ENCODE measurements at regions not wholly inside any gene's neighbourhood (a gene's known extent, or its start where the extent isn't known, plus 50 kb on each side); places are given as distances from the start of the nearest gene placed in this dataset.

DNA sequence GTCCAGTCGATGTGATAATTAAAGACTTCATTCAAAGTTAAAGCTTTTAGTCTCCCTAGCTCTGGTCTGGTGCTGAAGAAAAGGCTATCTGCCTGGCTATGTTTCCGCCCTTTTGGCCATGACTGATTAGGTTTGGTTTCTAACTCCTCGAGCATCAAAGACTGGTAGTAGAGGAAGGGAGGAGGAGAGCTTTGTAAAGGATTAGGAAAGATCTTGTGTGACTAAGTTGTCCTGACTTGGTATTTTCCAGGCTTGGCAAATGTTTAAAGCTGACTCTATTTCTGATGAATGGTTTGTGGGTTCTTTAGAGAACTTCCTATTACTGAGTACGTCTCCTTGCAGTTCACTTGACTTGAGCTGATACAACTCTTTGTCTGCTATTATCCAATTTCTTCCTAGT, 312.9 kb downstream of the GJA1 start:
- WGBS, 2 donors, result 26 to 41% methylated on average over 4 of the region's 4 CpGs
- peak overlapping the region in 1 of 2 donors; percentile 74 for H3K27ac ChIP-seq (ENCODE audit: low read depth in 2 of 2, low read length in 1 of 2)

DNA sequence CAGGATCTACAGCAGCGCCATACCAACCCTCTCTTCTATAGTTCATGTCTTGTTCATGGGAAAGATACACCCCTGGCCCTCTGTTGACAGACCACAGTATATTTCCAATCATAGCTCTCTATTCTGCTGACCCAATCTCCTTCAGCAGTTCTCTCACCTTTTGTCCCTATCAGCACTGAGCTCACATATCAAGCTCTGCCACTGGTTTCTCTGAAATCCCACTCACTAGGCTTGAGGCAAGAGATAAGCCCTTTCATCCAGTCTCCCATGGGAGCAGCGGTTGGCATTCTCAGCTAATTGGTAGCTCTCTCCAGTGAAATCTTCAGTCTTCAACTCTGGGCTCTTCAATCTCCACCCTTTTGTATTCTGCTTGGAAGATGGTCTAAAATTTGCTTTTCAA, 313.4 kb downstream of the GJA1 start:
- peak overlapping the region in 1 of 2 donors; percentile 74 for H3K27ac ChIP-seq (ENCODE audit: low read depth in 2 of 2, low read length in 1 of 2)
- 66 to 75% methylated on average over 2 of the region's 2 CpGs for WGBS, 2 donors

More for the DNA sequence above, 312.9 kb downstream of the GJA1 start:
- Histone ChIP-seq H3K9me3 (ENCODE audit: control insufficient read depth in 2 of 2, insufficient read depth in 1 of 2, low read depth in 1 of 2, low read length in 1 of 2) (no peaks in the 10 kb centered on the region), H3K4me3 (ENCODE audit: low read depth in 1 of 2, low read length in 2 of 2) (no peak overlapping the region), H3K4me1 (ENCODE audit: control insufficient read depth in 2 of 2, insufficient read depth in 2 of 2, low read length in 1 of 2) (no peaks in the 10 kb centered on the region), H3K36me3 (ENCODE audit: control insufficient read depth in 2 of 2, insufficient read depth in 2 of 2, low read length in 1 of 2) (no peaks in the 10 kb centered on the region), H3K27me3 (ENCODE audit: control insufficient read depth in 1 of 2, insufficient read depth in 2 of 2, low read length in 2 of 2) (no peaks in the 10 kb centered on the region)

DNA sequence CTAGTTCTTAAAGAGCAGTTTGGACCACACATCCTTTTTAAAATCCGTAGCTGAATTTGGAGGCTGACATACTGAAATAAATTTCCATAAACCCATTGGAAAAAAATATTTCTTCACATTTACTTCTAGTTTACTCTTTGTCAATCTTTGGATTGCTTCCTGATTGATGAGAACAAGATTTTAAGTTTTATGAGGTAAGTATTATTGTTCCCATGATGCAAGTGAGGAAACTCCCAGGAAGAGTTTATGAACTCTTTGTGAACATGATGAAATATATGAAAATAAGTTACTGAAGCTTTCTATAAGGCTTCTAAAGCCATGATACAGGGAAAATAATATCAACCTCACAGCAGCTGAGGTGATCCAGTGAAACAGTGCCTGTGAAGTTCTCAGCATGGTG, 320.0 kb downstream of the GJA1 start:
- no peak overlapping the region for H3K27ac ChIP-seq (ENCODE audit: low read depth in 2 of 2, low read length in 1 of 2)
- no peak overlapping the region for H3K4me3 ChIP-seq (ENCODE audit: low read depth in 1 of 2, low read length in 2 of 2)
- no peaks in the 10 kb centered on the region for H3K9me3 ChIP-seq (ENCODE audit: control insufficient read depth in 2 of 2, insufficient read depth in 1 of 2, low read depth in 1 of 2, low read length in 1 of 2)
- no peaks in the 10 kb centered on the region for H3K27me3 ChIP-seq (ENCODE audit: control insufficient read depth in 1 of 2, insufficient read depth in 2 of 2, low read length in 2 of 2)
- H3K4me1 ChIP-seq (ENCODE audit: control insufficient read depth in 2 of 2, insufficient read depth in 2 of 2, low read length in 1 of 2), result no peaks in the 10 kb centered on the region
- 86 to 91% methylated on average over 1 of the region's 1 CpG for WGBS, 2 donors
- no peaks in the 10 kb centered on the region for H3K36me3 ChIP-seq (ENCODE audit: control insufficient read depth in 2 of 2, insufficient read depth in 2 of 2, low read length in 1 of 2)

More for the DNA sequence above, 313.4 kb downstream of the GJA1 start:
- Histone ChIP-seq H3K4me3 (ENCODE audit: low read depth in 1 of 2, low read length in 2 of 2) (no peak overlapping the region), H3K4me1 (ENCODE audit: control insufficient read depth in 2 of 2, insufficient read depth in 2 of 2, low read length in 1 of 2) (no peaks in the 10 kb centered on the region), H3K9me3 (ENCODE audit: control insufficient read depth in 2 of 2, insufficient read depth in 1 of 2, low read depth in 1 of 2, low read length in 1 of 2) (no peaks in the 10 kb centered on the region), H3K27me3 (ENCODE audit: control insufficient read depth in 1 of 2, insufficient read depth in 2 of 2, low read length in 2 of 2) (no peaks in the 10 kb centered on the region), H3K36me3 (ENCODE audit: control insufficient read depth in 2 of 2, insufficient read depth in 2 of 2, low read length in 1 of 2) (no peaks in the 10 kb centered on the region)

DNA sequence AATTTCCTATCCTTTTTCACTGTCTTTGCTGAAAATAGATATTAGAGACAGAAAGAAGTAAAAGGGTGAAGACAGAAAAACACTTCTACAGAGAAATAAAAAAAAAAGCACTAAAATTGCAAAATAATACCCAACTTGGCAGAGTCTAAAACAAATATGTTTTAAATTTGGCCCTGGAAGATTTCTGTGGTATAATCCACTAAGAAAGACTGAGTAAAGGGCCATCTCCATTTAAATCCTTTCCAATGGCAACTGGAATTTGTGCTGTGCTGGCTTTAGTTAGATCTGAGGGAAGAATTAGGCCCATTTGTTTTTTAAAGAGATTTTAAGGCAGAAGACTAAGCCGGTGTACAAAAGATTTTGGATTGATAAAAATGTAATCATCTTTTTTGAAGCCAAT, 321.2 kb downstream of the GJA1 start:
- Histone ChIP-seq H3K27me3 (ENCODE audit: control insufficient read depth in 1 of 2, insufficient read depth in 2 of 2, low read length in 2 of 2) (no peaks in the 10 kb centered on the region), H3K36me3 (ENCODE audit: control insufficient read depth in 2 of 2, insufficient read depth in 2 of 2, low read length in 1 of 2) (no peaks in the 10 kb centered on the region), H3K27ac (ENCODE audit: low read depth in 2 of 2, low read length in 1 of 2) (no peak overlapping the region), H3K9me3 (ENCODE audit: control insufficient read depth in 2 of 2, insufficient read depth in 1 of 2, low read depth in 1 of 2, low read length in 1 of 2) (no peaks in the 10 kb centered on the region), H3K4me3 (ENCODE audit: low read depth in 1 of 2, low read length in 2 of 2) (no peak overlapping the region), H3K4me1 (ENCODE audit: control insufficient read depth in 2 of 2, insufficient read depth in 2 of 2, low read length in 1 of 2) (no peaks in the 10 kb centered on the region)
- 83% methylated on average over 1 of the region's 1 CpG for WGBS, 2 donors

DNA sequence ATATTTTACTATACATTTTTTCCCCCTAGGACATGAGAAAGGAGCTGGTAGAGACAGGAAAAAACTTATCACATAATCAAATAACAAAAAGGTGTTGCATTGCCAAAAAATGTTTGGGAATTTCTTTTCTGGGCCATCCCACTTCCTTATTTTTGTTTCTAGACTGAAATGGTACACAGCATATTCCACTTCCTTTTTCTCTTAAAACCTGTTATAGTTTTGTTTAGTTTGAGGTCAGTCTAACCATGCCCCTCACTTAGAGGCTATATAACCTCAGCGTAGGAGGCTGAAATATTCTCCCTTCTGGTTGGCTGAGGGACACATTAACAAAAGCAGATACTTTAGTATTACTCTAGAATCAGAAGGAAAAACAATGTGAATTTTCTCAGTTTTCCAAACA, 323.9 kb downstream of the GJA1 start:
- H3K27ac ChIP-seq (ENCODE audit: low read depth in 2 of 2, low read length in 1 of 2), result no peak overlapping the region
- H3K4me3 ChIP-seq (ENCODE audit: low read depth in 1 of 2, low read length in 2 of 2), result no peak overlapping the region
- 78 to 88% methylated on average over 1 of the region's 1 CpG for WGBS, 2 donors
- no peaks in the 10 kb centered on the region for H3K27me3 ChIP-seq (ENCODE audit: control insufficient read depth in 1 of 2, insufficient read depth in 2 of 2, low read length in 2 of 2)
- no peaks in the 10 kb centered on the region for H3K4me1 ChIP-seq (ENCODE audit: control insufficient read depth in 2 of 2, insufficient read depth in 2 of 2, low read length in 1 of 2)
- no peaks in the 10 kb centered on the region for H3K36me3 ChIP-seq (ENCODE audit: control insufficient read depth in 2 of 2, insufficient read depth in 2 of 2, low read length in 1 of 2)
- H3K9me3 ChIP-seq (ENCODE audit: control insufficient read depth in 2 of 2, insufficient read depth in 1 of 2, low read depth in 1 of 2, low read length in 1 of 2), result no peaks in the 10 kb centered on the region

DNA sequence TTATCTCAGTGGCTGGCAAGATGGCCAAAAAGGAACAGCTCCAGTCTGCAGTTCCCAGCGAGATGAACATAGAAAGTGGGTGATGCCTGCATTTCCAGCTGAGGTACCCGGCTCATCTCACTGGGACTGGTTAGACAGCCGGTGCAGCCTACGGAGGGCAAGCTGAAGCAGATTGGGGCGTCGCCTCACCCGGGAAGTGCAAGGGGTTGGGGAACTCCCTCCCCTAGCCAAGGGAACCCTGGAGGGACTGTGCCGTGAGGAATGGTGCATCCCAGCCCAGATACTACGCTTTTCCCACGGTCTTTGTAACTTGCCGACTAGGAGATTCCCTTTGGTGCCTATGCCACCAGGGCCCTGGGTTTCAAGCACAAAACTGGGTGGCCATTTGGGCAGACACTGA, 324.7 kb downstream of the GJA1 start:
- WGBS, 2 donors, result 50 to 61% methylated on average over 11 of the region's 11 CpGs
- peak overlapping the region in 1 of 2 donors; percentile 78 for H3K27ac ChIP-seq (ENCODE audit: low read depth in 2 of 2, low read length in 1 of 2)
- no peaks in the 10 kb centered on the region for H3K27me3 ChIP-seq (ENCODE audit: control insufficient read depth in 1 of 2, insufficient read depth in 2 of 2, low read length in 2 of 2)
- H3K36me3 ChIP-seq (ENCODE audit: control insufficient read depth in 2 of 2, insufficient read depth in 2 of 2, low read length in 1 of 2), result no peaks in the 10 kb centered on the region
- no peak overlapping the region for H3K4me3 ChIP-seq (ENCODE audit: low read depth in 1 of 2, low read length in 2 of 2)
- H3K4me1 ChIP-seq (ENCODE audit: control insufficient read depth in 2 of 2, insufficient read depth in 2 of 2, low read length in 1 of 2), result no peaks in the 10 kb centered on the region
- no peaks in the 10 kb centered on the region for H3K9me3 ChIP-seq (ENCODE audit: control insufficient read depth in 2 of 2, insufficient read depth in 1 of 2, low read depth in 1 of 2, low read length in 1 of 2)

DNA sequence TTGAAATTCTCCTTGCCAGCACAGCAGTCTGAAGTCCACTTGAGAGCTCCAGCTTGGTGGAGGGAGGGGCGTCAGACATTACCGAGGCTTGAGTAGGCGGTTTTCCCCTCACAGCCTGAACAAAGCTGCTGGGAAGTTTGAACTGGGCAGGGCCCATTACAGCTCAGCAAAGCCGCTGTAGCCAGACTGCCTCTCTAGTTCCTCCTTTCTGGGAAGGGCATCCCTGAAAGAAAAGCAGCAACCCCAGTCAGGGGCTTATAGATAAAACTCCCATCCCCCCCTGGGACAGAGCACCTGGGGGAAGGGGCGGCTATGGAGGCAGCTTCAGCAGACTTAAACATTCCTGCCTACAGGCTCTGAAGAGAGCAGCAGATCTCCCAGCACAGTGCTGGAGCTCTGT, 325.3 kb downstream of the GJA1 start:
- Histone ChIP-seq H3K9me3 (ENCODE audit: control insufficient read depth in 2 of 2, insufficient read depth in 1 of 2, low read depth in 1 of 2, low read length in 1 of 2) (no peaks in the 10 kb centered on the region), H3K27ac (ENCODE audit: low read depth in 2 of 2, low read length in 1 of 2) (peak overlapping the region in 1 of 2 donors; percentile 78), H3K27me3 (ENCODE audit: control insufficient read depth in 1 of 2, insufficient read depth in 2 of 2, low read length in 2 of 2) (no peaks in the 10 kb centered on the region), H3K4me1 (ENCODE audit: control insufficient read depth in 2 of 2, insufficient read depth in 2 of 2, low read length in 1 of 2) (no peaks in the 10 kb centered on the region), H3K36me3 (ENCODE audit: control insufficient read depth in 2 of 2, insufficient read depth in 2 of 2, low read length in 1 of 2) (no peaks in the 10 kb centered on the region), H3K4me3 (ENCODE audit: low read depth in 1 of 2, low read length in 2 of 2) (no peak overlapping the region)
- WGBS, 2 donors, result 60 to 66% methylated on average over 5 of the region's 5 CpGs

DNA sequence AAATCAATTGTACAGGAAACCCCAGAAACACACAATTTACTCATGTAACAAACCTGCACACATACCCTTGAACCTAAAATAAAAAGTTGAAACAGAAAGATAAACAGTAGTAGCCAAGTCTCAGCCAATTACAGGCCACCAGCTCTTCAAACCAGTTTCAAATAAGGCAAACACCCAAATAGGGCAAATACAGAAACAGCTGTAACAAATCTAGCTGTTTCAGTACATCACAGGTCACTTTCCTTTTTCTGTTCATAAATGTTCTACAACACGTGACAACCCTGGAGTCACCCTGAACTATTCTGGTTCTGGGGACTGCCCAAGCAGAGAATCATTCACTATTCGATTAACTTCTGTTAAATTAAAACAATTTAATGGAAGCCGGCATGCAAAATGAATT, 329.0 kb downstream of the GJA1 start:
- Histone ChIP-seq H3K27me3 (ENCODE audit: control insufficient read depth in 1 of 2, insufficient read depth in 2 of 2, low read length in 2 of 2) (no peaks in the 10 kb centered on the region), H3K36me3 (ENCODE audit: control insufficient read depth in 2 of 2, insufficient read depth in 2 of 2, low read length in 1 of 2) (no peaks in the 10 kb centered on the region), H3K9me3 (ENCODE audit: control insufficient read depth in 2 of 2, insufficient read depth in 1 of 2, low read depth in 1 of 2, low read length in 1 of 2) (no peaks in the 10 kb centered on the region), H3K4me3 (ENCODE audit: low read depth in 1 of 2, low read length in 2 of 2) (no peak overlapping the region), H3K4me1 (ENCODE audit: control insufficient read depth in 2 of 2, insufficient read depth in 2 of 2, low read length in 1 of 2) (no peaks in the 10 kb centered on the region), H3K27ac (ENCODE audit: low read depth in 2 of 2, low read length in 1 of 2) (no peak overlapping the region)
- 85 to 96% methylated on average over 3 of the region's 3 CpGs for WGBS, 2 donors

DNA sequence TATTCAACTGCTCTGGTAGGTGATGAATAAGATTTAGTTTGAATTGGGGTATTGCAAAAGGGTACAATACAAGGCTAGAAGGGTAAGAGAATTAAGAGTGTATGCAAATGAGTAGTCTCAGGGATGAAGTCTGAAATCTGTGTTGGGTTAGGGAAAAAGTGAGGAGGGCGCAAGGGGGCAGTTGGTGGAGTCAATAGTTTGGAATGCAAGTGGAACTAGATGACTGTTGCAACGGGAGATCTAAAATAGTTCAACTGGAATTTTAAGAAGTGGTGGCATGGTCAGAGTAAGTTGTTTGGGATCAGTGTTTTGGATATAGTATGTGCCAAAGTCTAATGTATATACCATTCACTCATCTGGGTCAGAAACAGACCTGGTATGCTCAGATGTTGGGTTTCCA, 329.6 kb downstream of the GJA1 start:
- no peak overlapping the region for H3K4me3 ChIP-seq (ENCODE audit: low read depth in 1 of 2, low read length in 2 of 2)
- no peaks in the 10 kb centered on the region for H3K9me3 ChIP-seq (ENCODE audit: control insufficient read depth in 2 of 2, insufficient read depth in 1 of 2, low read depth in 1 of 2, low read length in 1 of 2)
- H3K4me1 ChIP-seq (ENCODE audit: control insufficient read depth in 2 of 2, insufficient read depth in 2 of 2, low read length in 1 of 2), result no peaks in the 10 kb centered on the region
- H3K36me3 ChIP-seq (ENCODE audit: control insufficient read depth in 2 of 2, insufficient read depth in 2 of 2, low read length in 1 of 2), result no peaks in the 10 kb centered on the region
- no peak overlapping the region for H3K27ac ChIP-seq (ENCODE audit: low read depth in 2 of 2, low read length in 1 of 2)
- H3K27me3 ChIP-seq (ENCODE audit: control insufficient read depth in 1 of 2, insufficient read depth in 2 of 2, low read length in 2 of 2), result no peaks in the 10 kb centered on the region
- 92 to 93% methylated on average over 2 of the region's 2 CpGs for WGBS, 2 donors

DNA sequence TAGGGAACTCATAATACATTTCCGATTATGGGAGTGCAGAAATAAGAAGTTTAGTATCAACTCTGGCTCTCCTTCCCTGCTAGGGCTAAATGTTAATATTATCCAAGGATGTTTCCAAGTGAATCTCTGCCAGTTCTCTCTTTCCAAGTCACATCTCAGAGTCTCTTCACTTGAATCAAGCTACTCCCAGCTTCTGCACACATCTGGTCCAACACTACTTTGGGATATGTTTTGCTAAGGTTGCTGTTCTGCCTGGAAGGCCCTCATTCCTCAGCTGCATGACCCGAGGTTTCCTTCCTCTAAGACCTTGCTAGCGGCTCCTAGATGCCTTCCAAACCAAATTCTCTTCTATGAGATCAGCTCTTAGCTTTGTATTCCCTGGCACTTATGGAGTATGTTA, 331.8 kb downstream of the GJA1 start:
- no peaks in the 10 kb centered on the region for H3K27me3 ChIP-seq (ENCODE audit: control insufficient read depth in 1 of 2, insufficient read depth in 2 of 2, low read length in 2 of 2)
- no peaks in the 10 kb centered on the region for H3K36me3 ChIP-seq (ENCODE audit: control insufficient read depth in 2 of 2, insufficient read depth in 2 of 2, low read length in 1 of 2)
- H3K27ac ChIP-seq (ENCODE audit: low read depth in 2 of 2, low read length in 1 of 2), result no peak overlapping the region
- no peak overlapping the region for H3K4me3 ChIP-seq (ENCODE audit: low read depth in 1 of 2, low read length in 2 of 2)
- no peaks in the 10 kb centered on the region for H3K9me3 ChIP-seq (ENCODE audit: control insufficient read depth in 2 of 2, insufficient read depth in 1 of 2, low read depth in 1 of 2, low read length in 1 of 2)
- 55 to 59% methylated on average over 3 of the region's 3 CpGs for WGBS, 2 donors
- no peaks in the 10 kb centered on the region for H3K4me1 ChIP-seq (ENCODE audit: control insufficient read depth in 2 of 2, insufficient read depth in 2 of 2, low read length in 1 of 2)

Measured in esophagus (tissue), 2 donors.